Neural cell (in vitro differentiated cells): ENCODE measurements at regions not wholly inside any gene's neighbourhood (a gene's known extent, or its start where the extent isn't known, plus 50 kb on each side); places are given as distances from the start of the nearest gene placed in this dataset.
"Not testable (repeated sequence)": the region's sequence is repeated elsewhere in the genome, so short reads cannot be mapped to it uniquely, and the experiment has no call there.

ENCODE experiments used
- H2AFZ ChIP-seq: fragments of 200-600, 300-800 bp; sonication (generic), shearing (Covaris generic); 2 replicates; pipeline ENCODE4 v1.6.0; 2014; ENCODE audit warnings: low read depth, mild to moderate bottlenecking, antibody characterized with exemption, low read length, moderate library complexity
- H3F3A ChIP-seq: fragments of 200-600 bp; shearing (Covaris generic); 2 replicates; pipeline ENCODE4 v1.6.1; 2016; ENCODE audit warnings: mild to moderate bottlenecking, moderate library complexity, mixed read lengths, antibody characterized with exemption, low read length; ENCODE audit not compliant: insufficient read depth, poor library complexity, severe bottlenecking
- H3K27ac ChIP-seq: fragments of 200-600, 300-800 bp; sonication (generic), shearing (Covaris generic); 2 replicates; pipeline ENCODE4 v1.5.1; 2014; ENCODE audit warnings: mild to moderate bottlenecking, low read length, moderate library complexity
- H3K27me3 ChIP-seq: fragments of 300-800, 200-600 bp; sonication (generic), shearing (Covaris generic); 2 replicates; pipeline ENCODE4 v1.6.0; 2014; ENCODE audit warnings: mild to moderate bottlenecking, low read depth, low read length, moderate library complexity; ENCODE audit not compliant: insufficient read depth
- H3K36me3 ChIP-seq: fragments of 300-800, 200-600 bp; sonication (generic), shearing (Covaris generic); 2 replicates; pipeline ENCODE4 v1.5.1; 2014; ENCODE audit warnings: mild to moderate bottlenecking, antibody characterized with exemption, low read length, moderate library complexity; ENCODE audit not compliant: insufficient read depth
- H3K4me2 ChIP-seq: fragments of 300-800, 200-600 bp; sonication (generic), shearing (Covaris generic); 2 replicates; pipeline ENCODE4 v1.6.0; 2014; ENCODE audit warnings: mild to moderate bottlenecking, low read length
- H3K4me3 ChIP-seq: fragments of 300-800, 200-600 bp; sonication (generic), shearing (Covaris generic); 2 replicates; pipeline ENCODE4 v1.5.1; 2014; ENCODE audit warnings: mild to moderate bottlenecking, low read length, moderate library complexity
- H3K79me2 ChIP-seq: fragments of 200-600 bp; shearing (Covaris generic); replicated peaks from 2 replicates; pipeline ENCODE4 v1.6.0; 2014; ENCODE audit warnings: mild to moderate bottlenecking, low read length, moderate library complexity; ENCODE audit not compliant: insufficient read depth
- H3K9ac ChIP-seq: fragments of 300-800, 200-600 bp; sonication (generic), shearing (Covaris generic); 2 replicates; pipeline ENCODE4 v1.6.1; 2016; ENCODE audit warnings: mild to moderate bottlenecking, low read length, mixed read lengths
- H3K9me2 ChIP-seq: fragments of 200-600 bp; shearing (Covaris generic); 2 replicates; pipeline ENCODE4 v1.6.1; 2016; ENCODE audit warnings: mild to moderate bottlenecking, low read length, mixed read lengths; ENCODE audit not compliant: insufficient read depth
- H3K9me3 ChIP-seq: fragments of 200-600, 300-800 bp; sonication (generic), shearing (Covaris generic); 2 replicates; pipeline ENCODE4 v1.6.1; 2016; ENCODE audit warnings: mild to moderate bottlenecking, mixed run types, low read length, moderate library complexity, mixed read lengths
- H4K20me1 ChIP-seq: fragments of 200-600 bp; shearing (Covaris generic); 2 replicates; pipeline ENCODE4 v1.6.1; 2016; ENCODE audit warnings: mild to moderate bottlenecking, mixed run types; ENCODE audit not compliant: insufficient read depth
- CTCF ChIP-seq: fragments of 450-650 bp; IDR thresholded peaks from 2 replicates; pipeline ENCODE4 v1.5.1; 2014; ENCODE audit warnings: antibody characterized with exemption, mild to moderate bottlenecking, moderate library complexity; ENCODE audit not compliant: poor library complexity, severe bottlenecking
- EP300 ChIP-seq: fragments of 450-650 bp; conservative IDR thresholded peaks from 2 replicates; pipeline ENCODE4 v1.6.1; 2014; ENCODE audit warnings: antibody characterized with exemption, mild to moderate bottlenecking, moderate library complexity; ENCODE audit not compliant: poor library complexity, severe bottlenecking
- EZH2 ChIP-seq: fragments of 200-600, 300-800 bp; shearing (Covaris generic), sonication (generic); IDR thresholded peaks from 2 replicates; pipeline ENCODE4 v1.6.1; 2014; ENCODE audit warnings: antibody characterized with exemption, low read length, borderline replicate concordance, mild to moderate bottlenecking; ENCODE audit not compliant: insufficient read depth, poor library complexity, severe bottlenecking
- MXI1 ChIP-seq: fragments of 450-650 bp; conservative IDR thresholded peaks from 2 replicates; pipeline ENCODE4 v1.6.1; 2014; ENCODE audit warnings: antibody characterized with exemption, mild to moderate bottlenecking; ENCODE audit not compliant: poor library complexity, severe bottlenecking
- POLR2AphosphoS5 ChIP-seq: IDR thresholded peaks from 2 replicates; pipeline ENCODE4 v1.6.1; 2012
- RAD21 ChIP-seq: fragments of 450-650 bp; conservative IDR thresholded peaks from 2 replicates; pipeline ENCODE4 v1.6.1; 2014; ENCODE audit warnings: antibody characterized with exemption, mild to moderate bottlenecking, moderate library complexity
- REST ChIP-seq: IDR thresholded peaks from 2 replicates; pipeline ENCODE4 v1.6.1; 2012; ENCODE audit warnings: borderline replicate concordance
- SMC3 ChIP-seq: fragments of 450-650 bp; conservative IDR thresholded peaks from 2 replicates; pipeline ENCODE4 v1.6.1; 2014; ENCODE audit warnings: antibody characterized with exemption, mild to moderate bottlenecking, moderate library complexity; ENCODE audit not compliant: poor library complexity
- TAF1 ChIP-seq: IDR thresholded peaks from 2 replicates; pipeline ENCODE4 v1.6.1; 2012; ENCODE audit warnings: low read depth

GRCh38 chr13:90732049-90732448 lies 615.4 kb upstream of the MIR17HG start:
- Histone ChIP-seq H3K9me2 (no peaks in the 10 kb centered on the region), H3K9me3 (no peaks in the 10 kb centered on the region), H3K27ac (no peak overlapping the region), H3K36me3 (no peaks in the 10 kb centered on the region), H3K79me2 (no peaks in the 10 kb centered on the region), H3K9ac (no peak overlapping the region), H3K4me3 (no peak overlapping the region), H4K20me1 (no peaks in the 10 kb centered on the region), H3F3A (no peaks in the 10 kb centered on the region), H3K27me3 (no peaks in the 10 kb centered on the region), H3K4me2 (no peak overlapping the region), H2AFZ (no peak overlapping the region)
- no peak for TF ChIP-seq EP300
- no peak for TF ChIP-seq EZH2
- no peak for TF ChIP-seq RAD21
- TF ChIP-seq TAF1, result no peak
- TF ChIP-seq CTCF, result no peak
- TF ChIP-seq POLR2AphosphoS5, result no peak
- no peak for TF ChIP-seq REST
- TF ChIP-seq SMC3, result no peak
- no peak for TF ChIP-seq MXI1

- not testable (repeated sequence) for H3K4me3 ChIP-seq, H3F3A ChIP-seq, H2AFZ ChIP-seq, H3K27ac ChIP-seq, H3K9me3 ChIP-seq, H3K79me2 ChIP-seq, H3K36me3 ChIP-seq, H4K20me1 ChIP-seq, H3K4me2 ChIP-seq, H3K9ac ChIP-seq, H3K27me3 ChIP-seq, H3K9me2 ChIP-seq
These were observed 613.0 kb upstream of the MIR17HG start for GRCh38 chr13:90734497-90734896.

GRCh38 chr13:90738881-90739280 lies 608.6 kb upstream of the MIR17HG start:
- Histone ChIP-seq H2AFZ (no peak overlapping the region), H3K9ac (no peak overlapping the region), H3K9me3 (no peaks in the 10 kb centered on the region), H3F3A (no peaks in the 10 kb centered on the region), H3K4me2 (no peak overlapping the region), H3K9me2 (no peaks in the 10 kb centered on the region), H3K27me3 (no peaks in the 10 kb centered on the region), H3K79me2 (no peaks in the 10 kb centered on the region), H3K4me3 (no peak overlapping the region), H3K36me3 (no peaks in the 10 kb centered on the region), H3K27ac (no peak overlapping the region), H4K20me1 (no peaks in the 10 kb centered on the region)
- TF ChIP-seq CTCF (no peak), MXI1 (no peak), EZH2 (no peak), REST (no peak), POLR2AphosphoS5 (no peak), SMC3 (no peak), EP300 (no peak)
